HG02588 (cell line): ENCODE measurements at regions not wholly inside any gene's neighbourhood (a gene's known extent, or its start where the extent isn't known, plus 50 kb on each side); places are given as distances from the start of the nearest gene placed in this dataset.
"Not testable (repeated sequence)": the region's sequence is repeated elsewhere in the genome, so short reads cannot be mapped to it uniquely, and the experiment has no call there.

Source experiments
- ATAC-seq: cut with Tn5 transposase; IDR thresholded peaks from one replicate; pipeline ENCODE4 v1.9.1; 2021; ENCODE audit warnings: mild to moderate bottlenecking, moderate library complexity; ENCODE audit not compliant: unreplicated experiment

- ATAC-seq = no peak
Observed at GRCh38 chr18:60020107-60020925, 120.5 kb downstream of the PMAIP1 start.

DNA sequence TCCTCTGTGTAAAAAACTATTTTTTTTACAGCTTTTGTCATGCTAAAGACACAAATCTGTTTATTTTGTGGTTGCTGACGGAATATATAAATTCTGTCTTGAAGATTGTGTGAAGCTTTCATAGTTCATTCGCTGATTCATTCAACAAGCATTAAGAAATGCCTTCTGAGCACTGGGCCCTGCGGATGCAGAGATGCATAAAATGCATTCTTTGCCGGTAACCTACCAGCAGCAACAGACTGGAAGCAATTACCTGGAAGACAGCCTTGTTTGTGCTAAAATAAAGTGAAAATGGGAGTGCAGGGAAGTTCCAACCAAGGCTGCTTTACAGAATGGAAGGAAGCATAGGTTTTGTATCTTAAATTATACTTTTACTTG lies 119.7 kb downstream of the PMAIP1 start:
- ATAC-seq = no peak

DNA sequence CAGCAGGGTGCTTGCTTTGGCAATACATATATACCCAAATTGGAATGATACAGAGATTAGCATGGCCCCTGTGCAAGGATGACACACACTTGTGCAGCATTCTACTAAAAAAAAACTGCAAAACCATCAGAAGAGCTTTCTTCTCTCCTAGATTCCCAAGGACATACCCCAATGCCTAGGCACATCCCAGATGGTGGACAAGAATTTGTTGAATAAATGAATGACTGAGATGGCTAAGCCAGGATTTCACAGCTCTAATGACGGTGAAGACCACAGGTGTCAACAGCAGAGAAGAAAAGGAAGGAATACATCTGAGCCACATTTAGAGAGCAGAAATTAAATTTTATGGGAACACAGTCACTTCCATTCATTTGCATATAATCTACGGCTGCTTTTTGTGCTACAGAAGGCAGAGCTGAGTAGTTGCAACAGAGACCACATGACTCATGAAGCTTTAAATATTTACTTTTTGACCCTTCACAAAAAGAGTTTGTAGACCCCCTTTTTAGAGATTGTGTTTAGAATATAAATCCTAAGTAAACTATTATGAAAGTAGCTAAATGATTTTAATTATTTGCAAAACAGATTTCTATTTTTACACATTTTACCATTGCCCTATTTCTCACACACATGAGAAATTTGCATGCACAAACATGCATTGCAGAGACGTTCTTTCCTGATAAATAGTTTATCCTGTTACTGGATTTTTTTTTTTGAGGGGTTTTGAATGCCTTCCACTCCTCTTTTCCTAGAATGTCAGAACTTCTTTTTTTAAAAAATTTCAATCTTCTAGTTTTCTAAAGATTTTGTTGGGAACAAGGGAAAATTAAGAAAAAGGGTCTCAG lies 119.0 kb downstream of the PMAIP1 start:
- ATAC-seq = no peak

GRCh38 chr18:60018134-60018533 lies 118.3 kb downstream of the PMAIP1 start:
- ATAC-seq = not testable (repeated sequence)

DNA sequence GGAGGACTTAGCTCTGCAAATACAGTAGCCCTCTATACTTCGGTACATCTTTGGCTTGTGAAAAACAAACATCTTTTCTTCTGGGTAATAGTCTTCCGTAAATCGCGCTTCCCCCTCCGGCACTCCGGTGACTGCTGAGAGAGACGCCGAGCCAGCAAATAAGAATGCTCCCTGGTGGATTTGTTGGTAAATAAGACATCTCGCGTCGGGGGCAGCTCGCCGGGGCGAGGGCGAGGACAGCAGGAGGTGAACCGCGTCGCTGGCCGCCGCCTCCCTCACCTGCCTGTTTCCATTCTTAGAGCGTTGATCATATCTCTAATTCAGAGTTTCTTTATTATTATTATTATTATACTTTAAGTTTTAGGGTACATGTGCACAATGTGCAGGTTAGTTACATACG lies 117.6 kb downstream of the PMAIP1 start:
- no peak for ATAC-seq

DNA sequence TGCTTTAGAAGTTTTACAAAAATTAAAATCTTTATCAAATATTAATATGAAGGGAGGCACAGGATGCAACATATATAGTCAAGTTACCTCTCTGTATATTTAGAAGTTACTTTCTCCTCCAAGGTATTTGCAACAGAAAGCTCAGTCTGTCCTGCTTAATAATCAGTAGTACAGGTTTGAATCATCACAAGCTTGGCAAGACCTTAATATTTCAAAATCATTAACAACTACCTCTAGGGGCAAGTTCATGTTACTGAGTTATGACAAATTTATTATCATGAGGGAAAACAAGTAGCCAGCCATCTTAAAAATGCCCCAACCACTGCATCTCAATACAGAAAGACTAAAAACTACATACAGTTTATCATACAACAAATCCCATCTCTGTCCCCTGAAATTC lies 116.0 kb downstream of the PMAIP1 start:
- ATAC-seq = not testable (repeated sequence)

DNA sequence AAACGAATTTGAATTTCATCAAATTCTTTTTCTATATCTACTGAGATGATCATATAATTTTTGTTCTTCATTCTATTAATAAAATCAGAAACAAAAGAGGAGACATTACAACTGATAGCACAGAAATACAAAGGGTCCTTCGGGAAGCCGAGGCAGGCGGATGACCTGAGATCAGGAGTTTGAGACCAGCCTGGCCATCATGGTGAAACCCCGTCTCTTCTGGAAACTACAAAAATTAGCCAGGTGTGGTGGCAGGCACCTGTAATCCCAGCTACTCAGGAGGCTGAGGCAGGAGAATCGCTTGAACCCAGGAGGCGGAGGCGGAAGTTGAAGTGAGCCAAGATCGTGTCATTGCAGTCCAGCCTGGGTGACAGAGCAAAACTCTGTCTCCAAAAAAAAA lies 113.4 kb downstream of the PMAIP1 start:
- not testable (repeated sequence) for ATAC-seq

DNA sequence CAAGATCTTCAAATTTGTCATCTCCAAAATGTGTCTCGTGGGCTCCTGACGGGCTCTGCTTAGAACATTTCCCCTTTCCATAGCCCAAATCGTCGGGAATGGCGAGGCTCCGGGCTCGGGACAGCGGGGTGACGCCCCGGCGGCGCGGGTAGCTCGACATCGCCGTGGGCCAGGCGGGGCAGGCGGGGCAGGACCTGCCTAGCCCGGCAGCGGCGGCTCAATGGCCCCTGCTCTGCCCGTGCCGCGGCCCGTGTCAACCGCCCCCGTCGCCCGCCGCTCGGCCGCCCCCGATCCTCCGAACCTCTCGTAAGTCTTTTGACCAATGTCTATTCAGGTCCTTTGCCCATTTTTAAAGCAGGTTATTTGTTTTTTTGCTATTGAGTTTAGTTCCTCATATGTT lies 111.2 kb downstream of the PMAIP1 start:
- no peak for ATAC-seq

GRCh38 chr18:60010513-60010912 lies 110.7 kb downstream of the PMAIP1 start:
- ATAC-seq = no peak

- no peak for ATAC-seq
Observed at GRCh38 chr18:60007661-60008060, 107.9 kb downstream of the PMAIP1 start.

DNA sequence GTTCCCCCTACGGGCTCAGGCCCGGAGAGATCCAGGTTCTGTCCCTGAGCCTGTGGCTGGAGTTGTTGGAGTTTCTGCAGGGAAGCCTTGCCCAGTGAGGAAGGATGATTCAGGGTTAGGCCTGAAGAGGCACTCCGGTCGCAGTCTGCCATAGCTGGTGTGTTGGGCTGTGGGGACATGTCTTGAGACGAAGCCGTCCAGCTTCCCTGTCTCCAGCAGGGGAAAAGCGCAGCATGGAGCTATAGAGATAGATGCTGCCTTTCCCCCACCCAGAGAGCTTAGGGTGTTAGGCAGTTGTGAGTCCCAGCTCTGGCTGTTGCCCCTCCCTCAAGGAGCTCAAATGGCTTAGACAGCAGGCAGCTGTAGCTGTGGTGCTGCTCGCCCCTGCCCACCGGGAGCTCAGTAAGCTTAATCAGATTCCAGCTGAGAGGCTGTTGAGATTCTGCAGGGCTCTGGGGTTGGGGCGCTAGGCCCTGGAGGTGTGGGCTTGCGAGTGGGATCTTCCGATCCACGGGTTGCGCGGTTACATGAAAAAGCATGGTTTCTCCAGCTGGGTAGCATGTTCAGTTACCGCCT lies 103.9 kb downstream of the PMAIP1 start:
- no peak for ATAC-seq

GRCh38 chr18:59996370-59996966 lies 96.7 kb downstream of the PMAIP1 start:
- ATAC-seq = peak; percentile 58

GRCh38 chr18:59994357-59994756 lies 94.6 kb downstream of the PMAIP1 start:
- no peak for ATAC-seq

DNA sequence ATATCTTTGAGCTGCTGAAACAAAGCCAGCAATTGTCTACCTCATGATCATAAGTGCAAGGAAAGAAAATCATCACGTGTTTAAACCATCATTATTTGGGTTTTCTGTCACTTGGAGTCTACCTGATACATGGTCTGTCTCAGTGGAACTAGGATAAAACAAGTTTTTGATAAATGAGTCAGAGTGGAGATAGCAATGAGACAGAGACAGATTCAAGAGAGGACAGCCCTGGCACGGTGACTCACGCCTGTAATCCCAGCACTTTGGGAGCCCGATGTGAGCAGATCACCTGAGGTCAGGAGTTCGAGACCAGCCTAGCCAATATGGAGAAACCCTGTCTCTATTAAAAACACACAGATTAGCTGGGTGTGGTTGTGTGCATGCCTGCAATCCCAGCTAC lies 93.8 kb downstream of the PMAIP1 start:
- no peak for ATAC-seq

DNA sequence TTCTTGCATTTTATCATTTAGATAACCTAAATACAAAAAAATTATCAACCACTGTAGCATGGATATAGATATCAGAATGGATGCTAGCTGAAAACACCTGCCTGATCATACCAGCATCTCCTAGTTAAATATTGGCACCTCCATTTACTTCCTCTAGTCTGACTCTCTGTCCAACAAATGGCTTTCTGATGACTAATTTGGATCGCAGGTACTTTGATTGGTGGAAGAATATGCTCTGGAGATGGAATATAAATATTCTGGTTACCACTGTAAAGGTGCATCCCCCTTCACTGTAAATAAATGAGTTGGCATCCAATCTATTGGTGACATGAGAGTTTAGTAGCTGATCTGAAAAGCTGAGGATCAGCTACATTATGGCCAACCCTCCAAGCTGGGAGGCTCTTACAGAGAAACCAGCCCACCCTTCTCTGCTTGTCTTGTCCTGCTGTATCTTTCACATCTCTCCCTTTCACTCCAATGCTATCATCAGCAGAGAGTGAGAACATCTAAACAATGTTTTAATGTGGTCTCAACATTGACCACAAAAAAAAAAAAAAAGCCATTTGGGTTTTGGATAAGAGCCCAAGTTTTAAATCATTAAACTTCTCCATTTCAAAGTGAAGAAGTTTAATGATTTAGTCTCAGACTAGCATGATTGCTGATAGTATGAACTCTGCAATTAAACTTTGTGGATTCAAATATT lies 90.5 kb downstream of the PMAIP1 start:
- no peak for ATAC-seq

DNA sequence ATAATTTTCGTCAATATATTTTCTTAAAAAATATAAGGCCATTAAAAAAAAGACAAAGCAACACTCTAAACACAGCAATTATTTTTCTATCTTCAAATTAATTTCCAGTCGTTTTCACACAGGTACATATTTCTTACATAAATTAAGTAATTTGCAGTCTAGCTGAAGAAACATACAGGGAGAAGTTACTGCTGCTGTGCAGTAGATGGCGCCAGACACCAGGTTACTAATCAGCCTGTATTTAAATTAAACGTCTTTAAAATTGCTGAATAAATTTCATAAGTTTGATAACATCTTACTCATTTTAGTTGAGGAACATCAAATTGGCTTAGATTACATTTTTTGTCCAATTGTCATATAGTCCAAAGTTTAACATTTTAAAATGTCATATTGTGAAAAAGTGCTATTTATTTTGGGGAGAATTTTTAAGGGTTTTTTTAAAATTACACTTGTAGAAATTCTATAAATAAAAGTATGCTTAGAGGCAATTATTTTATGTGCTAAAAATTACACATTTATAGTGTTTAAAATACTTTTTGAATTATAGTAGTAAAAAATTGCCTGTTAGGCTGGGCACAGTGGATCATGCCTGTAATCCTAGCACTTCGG lies 88.4 kb downstream of the PMAIP1 start:
- ATAC-seq = no peak

DNA sequence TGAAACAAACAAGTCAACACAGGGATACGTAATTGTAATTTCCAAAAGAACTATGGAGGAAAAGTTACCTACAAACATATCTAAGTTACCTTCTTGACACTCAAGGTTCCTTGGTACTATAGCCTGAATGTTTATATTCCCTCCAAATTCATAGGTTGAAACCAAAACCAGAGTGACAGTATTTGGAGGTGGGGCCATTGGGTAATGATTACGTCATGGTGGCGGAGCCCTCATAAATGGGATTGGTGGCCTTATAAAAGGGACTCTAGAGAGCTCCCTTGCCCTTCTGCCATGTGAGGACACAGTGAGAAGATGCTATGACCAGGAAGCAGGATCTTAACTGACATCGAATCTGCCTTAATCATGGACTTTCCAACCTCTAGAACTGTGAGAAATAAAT lies 87.3 kb downstream of the PMAIP1 start:
- no peak for ATAC-seq

GRCh38 chr18:59986139-59986538 lies 86.3 kb downstream of the PMAIP1 start:
- ATAC-seq = no peak

DNA sequence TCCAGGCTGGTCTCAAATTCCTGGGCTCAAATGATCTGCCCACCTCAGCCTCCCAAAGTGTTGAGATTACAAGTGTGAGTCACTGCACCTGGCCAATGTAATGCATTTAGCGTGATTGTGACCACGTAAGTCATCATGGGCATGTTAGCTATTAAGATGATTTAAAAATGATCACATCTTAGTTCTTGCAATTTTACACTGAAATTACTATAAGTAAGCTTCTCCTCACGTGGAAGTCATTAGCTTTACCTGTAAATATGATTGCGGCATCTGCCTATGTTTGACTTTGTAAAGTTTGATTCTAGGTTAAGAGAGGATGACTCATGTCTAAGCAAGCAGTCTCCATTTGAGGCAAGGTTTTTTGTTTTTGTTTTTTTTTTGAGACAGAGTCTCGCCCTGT lies 85.5 kb downstream of the PMAIP1 start:
- no peak for ATAC-seq

- no peak for ATAC-seq
Observed at GRCh38 chr18:59983506-59983905, 83.7 kb downstream of the PMAIP1 start.
